GM23338 (cell line): ENCODE measurements at regions not wholly inside any gene's neighbourhood (a gene's known extent, or its start where the extent isn't known, plus 50 kb on each side); places are given as distances from the start of the nearest gene placed in this dataset.

ENCODE experiments used
- ATAC-seq: fragments of 200-7000 bp; cut with Tn5 transposase; 3 replicates; pipeline ENCODE4 v1.9.1; 2020
- DNase-seq: peaks from one replicate; pipeline ENCODE4 v3.0.0-alpha.2; 2015; ENCODE audit warnings: low spot score
- H2AFZ ChIP-seq: fragments of 200-600 bp; sonication (generic); 2 replicates; pipeline ENCODE4 v1.8.0; 2016; ENCODE audit warnings: antibody characterized with exemption, mild to moderate bottlenecking, moderate library complexity
- H3F3A ChIP-seq: fragments of 200-600 bp; sonication (generic); replicated peaks from 2 replicates; pipeline ENCODE4 v1.8.0; 2017; ENCODE audit warnings: antibody characterized with exemption, mixed run types, low read depth
- H3K27ac ChIP-seq: fragments of 200-600 bp; sonication (generic); 2 replicates; pipeline ENCODE4 v1.6.1; 2016; ENCODE audit warnings: low read depth
- H3K27me3 ChIP-seq: fragments of 200-600 bp; sonication (generic); 2 replicates; pipeline ENCODE4 v1.8.0; 2016; ENCODE audit warnings: mild to moderate bottlenecking, mixed run types, moderate library complexity; ENCODE audit not compliant: insufficient read depth
- H3K36me3 ChIP-seq: fragments of 200-600 bp; sonication (generic); 2 replicates; pipeline ENCODE4 v1.8.0; 2016; ENCODE audit warnings: mild to moderate bottlenecking; ENCODE audit not compliant: insufficient read depth
- H3K4me1 ChIP-seq: fragments of 200-600 bp; sonication (generic); 2 replicates; pipeline ENCODE4 v1.8.0; 2016; ENCODE audit warnings: mild to moderate bottlenecking, moderate library complexity; ENCODE audit not compliant: insufficient read depth
- H3K4me2 ChIP-seq: fragments of 200-600 bp; sonication (generic); 2 replicates; pipeline ENCODE4 v1.7.1; 2017; ENCODE audit warnings: mixed run types
- H3K4me3 ChIP-seq: fragments of 200-600 bp; sonication (generic); 2 replicates; pipeline ENCODE4 v1.6.1; 2016; ENCODE audit warnings: mixed run types
- H3K79me2 ChIP-seq: fragments of 200-600 bp; sonication (generic); replicated peaks from 2 replicates; pipeline ENCODE4 v1.8.0; 2017; ENCODE audit warnings: mild to moderate bottlenecking; ENCODE audit not compliant: insufficient read depth
- H3K9me2 ChIP-seq: fragments of 200-600 bp; sonication (generic); 2 replicates; pipeline ENCODE4 v1.8.0; 2017; ENCODE audit not compliant: insufficient read depth
- H4K20me1 ChIP-seq: fragments of 200-600 bp; sonication (generic); replicated peaks from 2 replicates; pipeline ENCODE4 v1.8.0; 2017; ENCODE audit warnings: mild to moderate bottlenecking; ENCODE audit not compliant: insufficient read depth
- H3K27ac Mint-ChIP-seq: 2 replicates; pipeline ENCODE4 v1.8.0; 2020; ENCODE audit warnings: inconsistent platforms, mild to moderate bottlenecking, moderate library complexity, mixed read lengths
- H3K27me3 Mint-ChIP-seq: 3 replicates; pipeline ENCODE4 v1.8.0; 2022; ENCODE audit warnings: low read depth, mild to moderate bottlenecking, moderate library complexity, mixed read lengths, inconsistent platforms; ENCODE audit not compliant: insufficient read depth, poor library complexity
- H3K36me3 Mint-ChIP-seq: 3 replicates; pipeline ENCODE4 v1.8.0; 2021; ENCODE audit warnings: low read depth, mild to moderate bottlenecking, inconsistent platforms, moderate library complexity, mixed read lengths
- H3K4me1 Mint-ChIP-seq: 3 replicates; pipeline ENCODE4 v1.8.0; 2020; ENCODE audit warnings: mild to moderate bottlenecking, inconsistent platforms, mixed read lengths
- H3K4me3 Mint-ChIP-seq: 3 replicates; pipeline ENCODE4 v1.8.0; 2021; ENCODE audit warnings: moderate library complexity, mild to moderate bottlenecking, inconsistent platforms, mixed read lengths
- H3K9me3 Mint-ChIP-seq: 3 replicates; pipeline ENCODE4 v1.8.0; 2020; ENCODE audit warnings: moderate library complexity, mild to moderate bottlenecking, inconsistent platforms, mixed read lengths
- CREB1 ChIP-seq: fragments of 250-450 bp; sonication (Bioruptor Pico); IDR thresholded peaks from 2 replicates; pipeline ENCODE4 v1.5.0; 2020; ENCODE audit warnings: low read depth, mild to moderate bottlenecking, moderate library complexity
- EZH2phosphoT487 ChIP-seq: fragments of 200-600 bp; sonication (generic); IDR thresholded peaks from one replicate; pipeline ENCODE4 v1.8.1; 2018; ENCODE audit warnings: antibody characterized with exemption; ENCODE audit not compliant: unreplicated experiment
- JUNB ChIP-seq: IDR thresholded peaks from one replicate; pipeline ENCODE4 v1.6.1; 2016; ENCODE audit warnings: antibody characterized with exemption; ENCODE audit not compliant: unreplicated experiment
- STAT1 ChIP-seq: IDR thresholded peaks from one replicate; pipeline ENCODE4 v1.6.1; 2016; ENCODE audit warnings: antibody characterized with exemption; ENCODE audit not compliant: unreplicated experiment
- ZNF114 ChIP-seq: fragments of 250-450 bp; sonication (Bioruptor Pico); IDR thresholded peaks from 2 replicates; pipeline ENCODE4 v1.5.0; 2020; ENCODE audit warnings: mild to moderate bottlenecking, moderate library complexity
- ZNF331 ChIP-seq: fragments of 250-450 bp; sonication (Bioruptor Pico); IDR thresholded peaks from 2 replicates; pipeline ENCODE4 v1.5.0; 2020; ENCODE audit warnings: low read depth, mild to moderate bottlenecking, moderate library complexity
- TF ChIP-seq, protein P1 (sequence below): IDR thresholded peaks from one replicate; pipeline ENCODE4 v1.6.1; 2018; ENCODE audit warnings: antibody characterized with exemption; ENCODE audit not compliant: unreplicated experiment
- TF ChIP-seq, protein P2 (sequence below): fragments of 250-450 bp; sonication (Bioruptor Pico); IDR thresholded peaks from 2 replicates; pipeline ENCODE4 v1.5.0; 2020; ENCODE audit warnings: mild to moderate bottlenecking, moderate library complexity
- TF ChIP-seq, protein P3 (sequence below), 2 experiments: fragments of 200-600 bp in 1 of 2; sonication (generic) in 1 of 2; conservative IDR thresholded peaks; 2 replicates each; pipeline versions ENCODE4 v1.5.1 to v1.6.1; 2016 to 2017; ENCODE audit warnings: antibody characterized with exemption in 2 of 2, low read depth in 2 of 2, mild to moderate bottlenecking in 2 of 2, moderate library complexity in 1 of 2

DNA sequence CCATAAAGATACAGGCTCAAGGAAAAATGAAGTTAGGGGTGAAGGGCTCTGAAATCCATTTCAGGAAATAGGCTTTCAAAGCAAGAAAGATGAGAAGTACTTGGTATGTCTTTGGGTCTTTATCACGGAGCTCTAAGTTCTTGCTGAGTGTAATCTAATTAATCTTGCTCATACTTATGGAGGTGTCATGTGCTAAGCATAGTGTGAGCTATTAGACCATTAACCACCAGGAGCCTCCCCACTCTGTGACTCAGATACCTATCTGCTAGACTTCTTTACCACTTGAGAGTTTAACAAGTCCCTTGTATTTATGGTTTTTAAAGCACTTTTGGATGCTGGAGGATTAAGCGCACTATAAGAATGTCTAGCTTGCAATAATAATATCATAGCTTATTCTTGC is 678.7 kb downstream of the EPHA4 start (continued):
- TF ChIP-seq, protein P1, sequence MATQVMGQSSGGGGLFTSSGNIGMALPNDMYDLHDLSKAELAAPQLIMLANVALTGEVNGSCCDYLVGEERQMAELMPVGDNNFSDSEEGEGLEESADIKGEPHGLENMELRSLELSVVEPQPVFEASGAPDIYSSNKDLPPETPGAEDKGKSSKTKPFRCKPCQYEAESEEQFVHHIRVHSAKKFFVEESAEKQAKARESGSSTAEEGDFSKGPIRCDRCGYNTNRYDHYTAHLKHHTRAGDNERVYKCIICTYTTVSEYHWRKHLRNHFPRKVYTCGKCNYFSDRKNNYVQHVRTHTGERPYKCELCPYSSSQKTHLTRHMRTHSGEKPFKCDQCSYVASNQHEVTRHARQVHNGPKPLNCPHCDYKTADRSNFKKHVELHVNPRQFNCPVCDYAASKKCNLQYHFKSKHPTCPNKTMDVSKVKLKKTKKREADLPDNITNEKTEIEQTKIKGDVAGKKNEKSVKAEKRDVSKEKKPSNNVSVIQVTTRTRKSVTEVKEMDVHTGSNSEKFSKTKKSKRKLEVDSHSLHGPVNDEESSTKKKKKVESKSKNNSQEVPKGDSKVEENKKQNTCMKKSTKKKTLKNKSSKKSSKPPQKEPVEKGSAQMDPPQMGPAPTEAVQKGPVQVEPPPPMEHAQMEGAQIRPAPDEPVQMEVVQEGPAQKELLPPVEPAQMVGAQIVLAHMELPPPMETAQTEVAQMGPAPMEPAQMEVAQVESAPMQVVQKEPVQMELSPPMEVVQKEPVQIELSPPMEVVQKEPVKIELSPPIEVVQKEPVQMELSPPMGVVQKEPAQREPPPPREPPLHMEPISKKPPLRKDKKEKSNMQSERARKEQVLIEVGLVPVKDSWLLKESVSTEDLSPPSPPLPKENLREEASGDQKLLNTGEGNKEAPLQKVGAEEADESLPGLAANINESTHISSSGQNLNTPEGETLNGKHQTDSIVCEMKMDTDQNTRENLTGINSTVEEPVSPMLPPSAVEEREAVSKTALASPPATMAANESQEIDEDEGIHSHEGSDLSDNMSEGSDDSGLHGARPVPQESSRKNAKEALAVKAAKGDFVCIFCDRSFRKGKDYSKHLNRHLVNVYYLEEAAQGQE: no peak
- no peak for TF ChIP-seq ZNF114

DNA sequence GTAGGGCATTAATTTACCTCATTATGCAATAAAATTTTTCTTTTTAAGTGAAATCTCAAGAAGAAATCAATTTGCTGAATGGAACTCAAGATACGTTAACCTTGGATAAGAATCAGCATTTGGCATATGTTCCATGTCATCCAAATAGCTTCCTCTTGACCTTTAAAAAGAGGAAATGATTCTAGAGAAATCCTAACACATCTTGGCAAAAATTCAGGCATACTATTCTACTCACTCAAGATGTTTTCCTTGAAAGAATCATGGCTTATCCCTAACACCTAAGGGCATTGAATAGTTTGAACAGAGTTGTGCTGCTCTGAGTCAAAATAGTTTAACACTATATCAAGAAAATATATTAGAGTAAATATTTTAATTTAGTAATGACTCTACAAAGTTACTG is 678.0 kb downstream of the EPHA4 start:
- Mint-ChIP-seq H3K36me3 (no peaks in the 10 kb centered on the region), H3K4me1 (peaks cover 10% of the 10 kb centered on the region; the same call in 2 of the 3 replicates), H3K27ac (no peak overlapping the region), H3K9me3 (no peaks in the 10 kb centered on the region), H3K27me3 (no peaks in the 10 kb centered on the region), H3K4me3 (no peak overlapping the region)
- no peak for DNase-seq
- no peak overlapping the region for H3K4me3 ChIP-seq
- peaks cover 5% of the 10 kb centered on the region; the same call in 1 of the 2 replicates for H3K4me1 ChIP-seq
- no peak overlapping the region for H2AFZ ChIP-seq
- H3K27me3 ChIP-seq: no peaks in the 10 kb centered on the region
- no peak overlapping the region for H3K27ac ChIP-seq
- no peaks in the 10 kb centered on the region for H3F3A ChIP-seq
- no peaks in the 10 kb centered on the region for H3K79me2 ChIP-seq
- ATAC-seq: no peak
- H3K9me2 ChIP-seq: no peaks in the 10 kb centered on the region
- H4K20me1 ChIP-seq: no peaks in the 10 kb centered on the region
- no peak overlapping the region for H3K4me2 ChIP-seq
- H3K36me3 ChIP-seq: no peaks in the 10 kb centered on the region
- TF ChIP-seq ZNF114 (no peak), JUNB (no peak), STAT1 (no peak), EZH2phosphoT487 (no peak), ZNF331 (CRISPR knock-in tag) (no peak), CREB1 (no peak)
- TF ChIP-seq, protein P2, sequence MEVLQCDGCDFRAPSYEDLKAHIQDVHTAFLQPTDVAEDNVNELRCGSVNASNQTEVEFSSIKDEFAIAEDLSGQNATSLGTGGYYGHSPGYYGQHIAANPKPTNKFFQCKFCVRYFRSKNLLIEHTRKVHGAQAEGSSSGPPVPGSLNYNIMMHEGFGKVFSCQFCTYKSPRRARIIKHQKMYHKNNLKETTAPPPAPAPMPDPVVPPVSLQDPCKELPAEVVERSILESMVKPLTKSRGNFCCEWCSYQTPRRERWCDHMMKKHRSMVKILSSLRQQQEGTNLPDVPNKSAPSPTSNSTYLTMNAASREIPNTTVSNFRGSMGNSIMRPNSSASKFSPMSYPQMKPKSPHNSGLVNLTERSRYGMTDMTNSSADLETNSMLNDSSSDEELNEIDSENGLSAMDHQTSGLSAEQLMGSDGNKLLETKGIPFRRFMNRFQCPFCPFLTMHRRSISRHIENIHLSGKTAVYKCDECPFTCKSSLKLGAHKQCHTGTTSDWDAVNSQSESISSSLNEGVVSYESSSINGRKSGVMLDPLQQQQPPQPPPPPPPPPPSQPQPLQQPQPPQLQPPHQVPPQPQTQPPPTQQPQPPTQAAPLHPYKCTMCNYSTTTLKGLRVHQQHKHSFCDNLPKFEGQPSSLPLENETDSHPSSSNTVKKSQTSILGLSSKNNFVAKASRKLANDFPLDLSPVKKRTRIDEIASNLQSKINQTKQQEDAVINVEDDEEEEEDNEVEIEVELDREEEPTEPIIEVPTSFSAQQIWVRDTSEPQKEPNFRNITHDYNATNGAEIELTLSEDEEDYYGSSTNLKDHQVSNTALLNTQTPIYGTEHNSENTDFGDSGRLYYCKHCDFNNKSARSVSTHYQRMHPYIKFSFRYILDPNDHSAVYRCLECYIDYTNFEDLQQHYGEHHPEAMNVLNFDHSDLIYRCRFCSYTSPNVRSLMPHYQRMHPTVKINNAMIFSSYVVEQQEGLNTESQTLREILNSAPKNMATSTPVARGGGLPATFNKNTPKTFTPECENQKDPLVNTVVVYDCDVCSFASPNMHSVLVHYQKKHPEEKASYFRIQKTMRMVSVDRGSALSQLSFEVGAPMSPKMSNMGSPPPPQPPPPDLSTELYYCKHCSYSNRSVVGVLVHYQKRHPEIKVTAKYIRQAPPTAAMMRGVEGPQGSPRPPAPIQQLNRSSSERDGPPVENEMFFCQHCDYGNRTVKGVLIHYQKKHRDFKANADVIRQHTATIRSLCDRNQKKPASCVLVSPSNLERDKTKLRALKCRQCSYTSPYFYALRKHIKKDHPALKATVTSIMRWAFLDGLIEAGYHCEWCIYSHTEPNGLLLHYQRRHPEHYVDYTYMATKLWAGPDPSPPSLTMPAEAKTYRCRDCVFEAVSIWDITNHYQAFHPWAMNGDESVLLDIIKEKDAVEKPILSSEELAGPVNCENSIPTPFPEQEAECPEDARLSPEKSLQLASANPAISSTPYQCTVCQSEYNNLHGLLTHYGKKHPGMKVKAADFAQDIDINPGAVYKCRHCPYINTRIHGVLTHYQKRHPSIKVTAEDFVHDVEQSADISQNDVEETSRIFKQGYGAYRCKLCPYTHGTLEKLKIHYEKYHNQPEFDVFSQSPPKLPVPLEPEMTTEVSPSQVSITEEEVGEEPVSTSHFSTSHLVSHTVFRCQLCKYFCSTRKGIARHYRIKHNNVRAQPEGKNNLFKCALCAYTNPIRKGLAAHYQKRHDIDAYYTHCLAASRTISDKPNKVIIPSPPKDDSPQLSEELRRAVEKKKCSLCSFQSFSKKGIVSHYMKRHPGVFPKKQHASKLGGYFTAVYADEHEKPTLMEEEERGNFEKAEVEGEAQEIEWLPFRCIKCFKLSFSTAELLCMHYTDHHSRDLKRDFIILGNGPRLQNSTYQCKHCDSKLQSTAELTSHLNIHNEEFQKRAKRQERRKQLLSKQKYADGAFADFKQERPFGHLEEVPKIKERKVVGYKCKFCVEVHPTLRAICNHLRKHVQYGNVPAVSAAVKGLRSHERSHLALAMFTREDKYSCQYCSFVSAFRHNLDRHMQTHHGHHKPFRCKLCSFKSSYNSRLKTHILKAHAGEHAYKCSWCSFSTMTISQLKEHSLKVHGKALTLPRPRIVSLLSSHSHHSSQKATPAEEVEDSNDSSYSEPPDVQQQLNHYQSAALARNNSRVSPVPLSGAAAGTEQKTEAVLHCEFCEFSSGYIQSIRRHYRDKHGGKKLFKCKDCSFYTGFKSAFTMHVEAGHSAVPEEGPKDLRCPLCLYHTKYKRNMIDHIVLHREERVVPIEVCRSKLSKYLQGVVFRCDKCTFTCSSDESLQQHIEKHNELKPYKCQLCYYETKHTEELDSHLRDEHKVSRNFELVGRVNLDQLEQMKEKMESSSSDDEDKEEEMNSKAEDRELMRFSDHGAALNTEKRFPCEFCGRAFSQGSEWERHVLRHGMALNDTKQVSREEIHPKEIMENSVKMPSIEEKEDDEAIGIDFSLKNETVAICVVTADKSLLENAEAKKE (CRISPR knock-in tag): no peak
- TF ChIP-seq, protein P1: no peak
- TF ChIP-seq, protein P3, sequence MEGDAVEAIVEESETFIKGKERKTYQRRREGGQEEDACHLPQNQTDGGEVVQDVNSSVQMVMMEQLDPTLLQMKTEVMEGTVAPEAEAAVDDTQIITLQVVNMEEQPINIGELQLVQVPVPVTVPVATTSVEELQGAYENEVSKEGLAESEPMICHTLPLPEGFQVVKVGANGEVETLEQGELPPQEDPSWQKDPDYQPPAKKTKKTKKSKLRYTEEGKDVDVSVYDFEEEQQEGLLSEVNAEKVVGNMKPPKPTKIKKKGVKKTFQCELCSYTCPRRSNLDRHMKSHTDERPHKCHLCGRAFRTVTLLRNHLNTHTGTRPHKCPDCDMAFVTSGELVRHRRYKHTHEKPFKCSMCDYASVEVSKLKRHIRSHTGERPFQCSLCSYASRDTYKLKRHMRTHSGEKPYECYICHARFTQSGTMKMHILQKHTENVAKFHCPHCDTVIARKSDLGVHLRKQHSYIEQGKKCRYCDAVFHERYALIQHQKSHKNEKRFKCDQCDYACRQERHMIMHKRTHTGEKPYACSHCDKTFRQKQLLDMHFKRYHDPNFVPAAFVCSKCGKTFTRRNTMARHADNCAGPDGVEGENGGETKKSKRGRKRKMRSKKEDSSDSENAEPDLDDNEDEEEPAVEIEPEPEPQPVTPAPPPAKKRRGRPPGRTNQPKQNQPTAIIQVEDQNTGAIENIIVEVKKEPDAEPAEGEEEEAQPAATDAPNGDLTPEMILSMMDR (conservative IDR thresholded peaks at IDR 0.05; ENCODE audit: low read depth in 2 of 2): no peak
